NCI-H345 treated with DMSO at 0.1 percent for 48 hours (cell line): ENCODE measurements at regions not wholly inside any gene's neighbourhood (a gene's known extent, or its start where the extent isn't known, plus 50 kb on each side); places are given as distances from the start of the nearest gene placed in this dataset.

Source experiments
- DNase-seq: peaks from one replicate; lab custom pipeline; 2025; ENCODE audit not compliant: unreplicated experiment; lab: John Stamatoyannopoulos, UW

DNA sequence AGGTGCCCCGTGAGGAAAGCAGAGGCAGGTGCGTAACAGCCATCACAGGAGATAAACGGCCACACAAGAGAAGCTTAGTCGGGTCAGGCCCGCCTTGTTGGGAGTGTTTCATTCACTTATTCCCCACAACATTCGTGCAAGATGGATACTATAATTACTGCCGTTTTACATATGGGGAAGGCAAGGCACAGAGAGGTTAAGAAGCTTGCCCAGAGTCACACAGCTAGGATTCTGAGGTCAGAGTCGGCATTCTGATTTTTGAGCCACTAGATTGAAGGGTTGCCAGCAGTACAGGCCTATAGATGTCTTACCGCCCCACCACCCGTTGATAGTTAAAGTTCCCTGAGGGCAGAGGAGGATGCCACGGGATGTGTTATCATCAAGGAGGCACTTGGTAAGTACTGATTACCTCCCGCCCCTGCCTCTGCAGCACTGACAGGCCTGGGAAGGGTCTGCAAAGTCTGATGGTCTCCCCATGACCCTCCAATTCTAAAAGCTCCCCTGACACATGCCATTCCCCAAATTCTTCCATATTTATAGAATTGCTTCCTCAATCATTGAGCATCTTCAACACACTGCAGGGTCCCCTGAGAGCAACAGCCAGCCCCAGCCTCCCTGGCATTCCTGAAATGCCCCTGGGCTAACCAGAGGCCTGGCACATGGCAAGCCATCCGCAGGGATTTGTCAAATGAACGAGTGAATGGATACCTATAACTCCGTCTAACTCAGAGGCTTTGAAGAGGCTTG is 74.7 kb upstream of the CLDN14 start:
- DNase-seq = no peak

DNA sequence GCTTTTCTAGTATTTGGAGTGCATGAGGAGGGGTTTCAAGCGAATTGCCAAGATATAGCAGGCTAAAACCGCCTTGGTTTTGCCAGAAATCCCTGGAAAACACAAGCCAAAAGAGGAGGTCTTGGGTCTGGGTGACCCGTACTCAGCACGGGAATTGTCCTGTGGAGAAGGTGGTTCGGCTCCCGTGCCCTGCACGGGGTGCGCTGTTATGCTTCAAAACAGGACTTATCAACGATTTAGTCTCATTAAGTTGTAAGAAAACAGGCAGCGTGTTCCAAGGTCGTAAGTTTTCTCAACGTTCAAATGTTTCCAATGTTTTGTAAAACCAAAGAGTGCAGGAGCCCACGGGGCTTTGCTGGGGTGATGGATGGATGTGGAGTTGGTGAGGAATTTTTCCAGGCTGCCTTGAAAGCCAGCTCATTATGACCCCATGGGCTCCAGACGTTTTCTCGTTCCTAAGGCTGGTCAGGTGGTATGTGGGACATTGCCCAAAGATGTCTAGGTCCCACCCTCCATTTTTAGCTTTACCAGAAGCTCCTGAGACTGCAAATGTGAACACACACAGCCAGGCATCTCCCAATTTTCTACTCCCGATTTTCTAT is 75.4 kb upstream of the CLDN14 start:
- DNase-seq = no peak

DNA sequence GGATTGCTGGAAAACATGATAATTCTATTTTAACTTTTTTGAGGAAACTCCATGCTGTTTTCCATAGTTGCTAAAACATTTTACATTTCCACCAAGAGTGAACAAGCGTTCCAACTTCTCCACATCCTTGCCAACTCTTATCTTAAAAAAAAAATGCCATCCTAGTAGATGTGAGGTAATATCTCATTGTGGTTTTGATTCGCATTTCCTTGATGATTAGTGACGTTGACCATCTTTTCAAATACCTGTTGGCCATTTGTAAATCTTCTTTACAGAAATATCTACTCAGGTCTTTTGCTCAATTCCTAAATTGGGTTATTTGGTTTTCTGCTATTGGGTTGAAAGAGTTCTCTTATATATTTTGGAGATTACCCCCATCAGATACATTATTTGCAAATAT is 77.4 kb upstream of the CLDN14 start:
- no peak for DNase-seq

DNA sequence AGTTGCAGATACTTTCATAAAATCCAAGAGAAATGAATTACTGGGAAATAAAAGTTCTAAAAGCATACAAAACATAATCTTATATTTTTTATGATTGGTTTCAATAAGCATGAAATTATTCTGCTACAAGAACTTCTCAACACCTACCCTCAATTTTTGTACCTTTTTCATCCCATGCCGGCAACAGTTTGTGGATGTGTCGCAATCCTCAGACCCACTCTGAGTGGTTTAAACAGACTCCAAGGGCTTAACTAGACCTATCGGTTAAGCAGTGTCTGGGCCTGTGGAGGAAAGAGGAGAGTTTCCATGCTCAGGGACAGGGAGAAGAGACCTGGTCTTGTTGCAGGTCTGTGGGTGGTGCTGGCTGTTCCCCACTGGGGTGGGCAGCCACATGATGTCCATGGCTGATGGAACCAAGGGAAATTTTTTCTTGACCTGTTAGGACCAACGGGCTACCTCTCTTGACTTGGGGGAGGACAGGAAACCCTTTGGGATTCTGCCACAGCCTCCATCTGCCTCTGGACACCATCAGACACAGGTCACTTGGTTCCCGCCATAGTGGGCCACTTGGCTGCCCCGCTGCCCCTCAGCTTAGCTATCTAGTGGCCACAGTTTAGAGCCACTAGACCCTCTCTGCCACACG is 81.1 kb upstream of the CLDN14 start:
- no peak for DNase-seq

DNA sequence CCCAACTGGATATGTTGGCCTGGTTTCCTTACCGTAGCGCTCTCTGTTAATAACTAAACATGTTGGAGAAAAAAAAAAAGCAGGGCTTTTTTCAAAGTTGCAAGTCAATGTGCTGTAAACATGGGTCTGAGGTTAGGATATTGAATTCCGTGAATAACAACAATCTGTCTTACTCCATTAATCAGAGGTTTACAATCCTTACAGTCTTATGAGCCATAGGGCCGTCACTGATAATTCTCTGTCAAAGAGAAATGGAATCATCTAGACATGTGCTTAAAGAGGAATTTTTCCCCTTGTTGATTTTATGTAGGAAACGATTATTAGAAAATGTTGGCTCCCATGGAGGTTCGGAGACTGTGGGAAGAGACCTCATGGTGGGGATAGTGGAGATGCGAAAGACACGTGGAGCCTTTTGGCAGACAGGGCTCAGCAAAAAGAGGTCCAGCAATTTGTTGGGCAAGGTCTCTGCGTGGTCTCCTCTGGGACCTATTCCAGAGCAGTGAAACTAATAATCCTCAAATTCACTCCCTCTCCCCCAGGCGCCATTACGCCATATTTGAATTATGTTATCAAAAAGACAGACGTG is 83.5 kb upstream of the CLDN14 start:
- DNase-seq = no peak

DNA sequence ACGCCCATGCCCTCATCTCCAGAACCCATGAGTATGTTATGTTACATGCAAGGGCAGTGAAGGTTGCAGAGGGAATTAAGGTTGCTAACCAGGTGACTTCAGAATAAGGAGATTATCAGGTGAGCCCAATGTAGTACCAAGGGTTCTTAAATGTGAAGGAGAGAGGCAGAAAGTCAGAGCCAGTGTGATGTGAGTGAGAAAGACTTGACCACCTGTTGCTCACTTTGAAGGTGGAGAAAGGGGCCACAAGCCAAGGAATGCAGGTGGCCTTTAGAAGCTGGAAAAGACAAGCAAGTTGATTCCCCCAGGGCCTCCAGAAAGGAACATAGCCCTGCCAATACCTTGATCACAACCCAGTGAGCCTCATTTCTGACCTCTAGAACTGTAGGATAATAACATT is 84.7 kb upstream of the CLDN14 start:
- DNase-seq = no peak

DNA sequence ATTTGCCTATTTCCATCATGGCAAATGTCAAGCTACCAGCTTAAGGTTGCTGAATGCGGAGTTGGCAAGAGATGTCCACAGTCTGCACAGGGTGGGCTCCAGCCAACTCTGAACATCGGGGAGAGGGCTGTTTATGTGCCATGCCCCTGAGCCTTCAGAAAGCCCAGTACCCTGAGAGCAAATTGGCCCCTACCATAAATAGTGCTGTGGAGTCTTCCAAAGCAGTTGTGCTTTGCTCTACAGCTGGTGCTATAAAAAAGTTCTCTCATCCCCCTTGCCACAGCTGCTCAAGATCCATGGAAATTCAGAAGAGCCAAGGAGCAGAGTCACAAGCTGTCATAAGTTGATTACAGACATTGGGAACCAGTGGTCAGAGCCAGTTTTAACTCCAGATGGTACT is 85.6 kb upstream of the CLDN14 start:
- DNase-seq = no peak

DNA sequence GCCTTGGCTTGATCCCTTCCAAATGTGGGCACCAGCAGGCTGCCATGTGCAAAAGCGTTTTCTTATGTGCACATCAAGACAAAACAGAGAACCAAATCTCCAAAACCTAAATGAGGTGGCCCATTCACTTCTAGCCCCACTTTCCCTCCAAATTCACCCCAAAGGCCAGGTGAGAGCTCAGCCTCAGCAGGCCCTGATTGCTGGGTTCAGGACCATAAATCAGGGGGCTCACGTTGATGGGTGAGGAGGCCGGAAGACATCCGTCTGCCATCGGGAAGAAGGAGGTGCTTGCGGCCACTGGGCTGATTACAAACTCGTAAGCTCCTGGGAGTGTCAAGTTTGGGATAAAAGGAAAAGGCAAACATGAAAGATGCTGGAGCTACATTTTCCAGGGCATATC is 86.7 kb upstream of the CLDN14 start:
- DNase-seq = no peak

DNA sequence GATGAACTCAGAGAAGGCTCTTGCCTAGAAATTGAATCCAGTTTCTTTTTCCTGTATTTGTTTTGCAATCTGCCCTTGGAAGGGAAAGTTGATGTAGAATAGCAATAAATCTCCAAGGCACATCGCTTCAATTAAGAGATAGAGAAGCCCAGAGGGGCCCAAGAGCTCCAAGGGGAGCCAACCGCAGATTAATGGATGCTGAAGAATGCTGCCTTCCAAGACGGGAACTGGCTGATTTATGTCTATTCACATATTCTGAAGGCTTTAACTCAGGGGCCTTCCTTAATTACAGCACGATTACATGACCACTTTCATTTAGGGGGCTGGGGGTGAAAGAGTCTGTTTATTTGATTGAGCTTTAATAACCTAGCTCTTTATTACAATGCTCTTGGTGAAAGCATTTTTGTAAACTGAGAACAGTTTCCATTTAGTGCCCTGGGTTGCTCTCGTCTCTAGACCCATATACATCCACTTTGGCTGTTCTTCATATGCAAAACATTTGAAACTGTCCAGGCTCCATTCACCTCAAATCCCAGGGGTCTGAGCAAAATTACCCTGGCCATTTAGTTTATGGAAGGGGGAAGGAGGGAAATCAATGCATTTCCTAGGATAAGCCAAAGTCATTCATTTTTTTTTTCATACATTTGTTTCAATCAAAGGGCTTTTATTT is 87.4 kb upstream of the CLDN14 start:
- DNase-seq = no peak

DNA sequence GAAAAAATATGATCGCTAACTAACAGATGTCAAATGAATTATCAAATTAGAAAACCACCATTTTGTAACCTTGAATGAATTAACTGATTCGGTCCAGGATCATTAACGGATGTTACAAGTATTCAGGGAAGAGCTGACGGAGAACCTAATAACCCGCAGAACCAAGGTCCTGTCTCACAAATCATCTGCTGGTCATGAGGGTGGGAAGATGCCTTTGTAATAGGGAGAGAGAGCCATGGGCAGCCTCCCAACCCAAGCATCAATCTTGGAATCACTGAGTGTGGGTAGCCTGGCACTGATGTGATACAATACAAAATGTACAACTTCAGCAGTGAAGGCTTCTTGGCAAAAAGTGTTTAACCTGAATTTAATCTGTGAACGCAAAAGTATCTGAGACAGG is 89.6 kb upstream of the CLDN14 start:
- no peak for DNase-seq

DNA sequence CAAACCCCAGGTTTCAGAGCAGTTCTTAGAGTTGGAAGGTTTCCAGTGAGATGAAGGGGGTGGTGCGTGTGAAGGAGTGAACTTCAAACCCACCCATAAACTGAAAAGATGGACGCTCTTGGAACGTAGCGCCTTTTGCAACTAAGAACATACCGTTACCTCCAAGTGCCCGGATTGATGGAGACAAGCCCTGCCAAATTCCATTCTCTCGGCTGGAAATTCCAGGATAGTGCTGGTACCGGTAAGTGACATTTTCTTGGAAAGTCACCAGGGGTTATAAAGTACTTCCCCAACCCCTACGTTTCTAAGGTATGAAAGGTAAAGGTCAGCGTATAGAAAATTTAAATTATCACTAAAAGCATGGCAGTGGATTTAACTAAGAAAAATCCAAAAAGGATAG is 91.6 kb upstream of the CLDN14 start:
- no peak for DNase-seq

DNA sequence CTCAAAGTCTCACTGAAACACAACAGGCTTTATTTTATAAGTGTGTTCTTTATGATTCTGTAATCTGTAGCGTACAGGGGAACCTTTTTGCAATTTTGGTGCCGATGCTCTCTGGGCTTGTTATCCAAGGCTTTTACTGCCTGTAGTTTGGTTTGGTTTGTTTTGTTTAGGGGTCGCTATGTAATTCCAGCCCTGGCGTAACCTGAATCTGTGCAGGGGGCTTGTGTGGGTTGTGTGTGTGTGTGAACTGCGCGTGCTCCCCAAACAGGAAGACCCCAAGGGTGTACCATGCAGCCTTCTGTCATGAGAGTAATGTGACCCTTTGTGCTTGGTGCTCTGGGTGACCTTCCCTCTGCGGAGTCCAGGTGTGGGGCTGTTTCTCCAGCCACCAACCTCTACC is 92.1 kb upstream of the CLDN14 start:
- no peak for DNase-seq

DNA sequence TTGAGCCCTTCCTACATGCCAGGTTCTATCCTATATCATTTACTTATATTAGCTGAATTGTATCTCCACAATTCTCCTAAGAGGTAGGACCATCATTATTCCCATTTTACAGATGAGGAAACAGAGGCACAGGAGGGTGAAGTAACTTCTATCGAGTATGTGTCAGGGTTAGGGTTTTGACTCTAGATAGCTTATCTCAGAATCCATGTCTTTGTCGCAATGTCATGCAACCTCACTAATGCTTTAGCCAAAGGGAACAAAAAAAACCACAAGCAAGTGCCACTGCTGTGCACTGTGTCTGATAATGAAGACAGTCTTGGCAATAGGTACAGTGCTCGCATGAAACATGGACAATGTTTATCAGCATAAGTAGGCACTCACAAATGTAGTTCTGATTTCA is 95.4 kb upstream of the CLDN14 start:
- DNase-seq = no peak

DNA sequence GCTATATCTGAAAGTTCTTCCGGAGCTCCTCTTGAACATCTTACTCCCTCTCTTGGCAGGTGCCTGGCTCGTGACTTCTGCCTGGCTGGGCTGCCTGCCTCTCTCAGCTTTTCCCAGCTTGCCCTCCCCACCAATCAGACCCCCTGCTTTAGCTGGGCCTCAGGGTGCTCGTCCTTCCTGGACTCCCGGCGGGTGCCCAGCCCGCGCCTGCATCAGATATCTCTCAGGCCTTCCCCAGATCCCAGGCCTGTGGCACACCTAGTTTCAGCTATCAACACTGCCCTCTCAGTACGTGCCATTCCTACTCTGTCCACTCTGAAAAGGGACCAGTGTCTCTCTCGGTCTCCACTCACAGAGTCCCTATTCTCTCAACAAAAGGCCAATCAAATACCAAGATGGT is 96.5 kb upstream of the CLDN14 start:
- DNase-seq = no peak

DNA sequence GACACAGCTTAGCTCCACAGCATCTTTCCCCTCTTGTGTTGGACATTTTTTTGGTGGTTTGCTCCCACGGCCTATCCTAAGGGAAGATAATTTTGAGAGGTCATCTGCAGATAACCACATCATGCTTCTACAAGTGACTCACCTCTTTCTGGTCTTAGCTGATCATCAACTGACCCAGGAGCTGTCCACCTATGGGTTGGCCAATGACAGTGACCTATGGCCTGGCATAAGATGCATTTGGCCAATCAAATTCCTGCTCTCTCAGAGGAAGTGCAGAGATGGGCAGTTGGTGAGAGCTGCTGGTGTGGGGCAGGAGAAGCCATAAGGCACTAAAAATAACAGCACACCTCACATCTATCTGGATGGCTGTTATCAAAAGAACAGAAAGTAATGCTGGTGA is 100.0 kb upstream of the CLDN14 start:
- no peak for DNase-seq

DNA sequence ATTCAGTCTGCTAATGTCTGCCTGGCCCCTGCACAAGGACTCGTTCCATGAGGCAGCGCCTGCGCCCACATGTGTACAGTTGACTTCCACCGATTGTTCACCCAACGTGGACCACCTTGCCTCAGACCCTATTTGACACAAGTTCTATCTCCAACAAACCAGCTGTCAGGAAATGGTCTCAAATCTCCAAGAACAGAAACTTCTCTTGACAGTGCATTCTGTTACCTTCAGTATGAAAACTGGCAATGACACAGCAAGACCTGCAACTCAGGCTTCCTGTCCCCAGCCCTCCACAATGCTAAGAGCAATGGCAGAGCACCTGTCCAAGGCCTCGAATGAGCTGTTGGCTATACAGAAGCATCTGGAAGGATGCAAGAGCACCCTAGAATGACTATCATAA is 102.3 kb upstream of the CLDN14 start:
- DNase-seq = no peak

DNA sequence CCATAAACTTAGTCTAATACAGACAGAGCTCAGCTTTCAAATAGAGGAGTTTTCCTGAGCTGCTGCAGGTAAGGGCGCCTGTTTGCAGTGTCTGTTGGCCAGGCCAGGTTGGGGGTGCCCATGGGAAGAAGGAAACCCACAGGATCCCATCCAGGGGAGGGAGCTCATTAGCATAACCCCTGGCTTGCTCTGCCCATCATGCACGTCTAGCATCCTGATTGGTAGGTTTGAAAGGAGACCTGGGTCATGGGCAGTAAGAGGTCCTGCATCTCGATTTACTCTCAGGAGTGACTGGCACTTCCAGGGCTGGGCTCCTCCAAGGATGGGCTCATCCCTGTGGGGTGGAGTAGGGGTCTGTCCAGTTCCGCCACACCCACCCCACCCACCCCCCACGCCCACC is 103.7 kb upstream of the CLDN14 start:
- DNase-seq = no peak

DNA sequence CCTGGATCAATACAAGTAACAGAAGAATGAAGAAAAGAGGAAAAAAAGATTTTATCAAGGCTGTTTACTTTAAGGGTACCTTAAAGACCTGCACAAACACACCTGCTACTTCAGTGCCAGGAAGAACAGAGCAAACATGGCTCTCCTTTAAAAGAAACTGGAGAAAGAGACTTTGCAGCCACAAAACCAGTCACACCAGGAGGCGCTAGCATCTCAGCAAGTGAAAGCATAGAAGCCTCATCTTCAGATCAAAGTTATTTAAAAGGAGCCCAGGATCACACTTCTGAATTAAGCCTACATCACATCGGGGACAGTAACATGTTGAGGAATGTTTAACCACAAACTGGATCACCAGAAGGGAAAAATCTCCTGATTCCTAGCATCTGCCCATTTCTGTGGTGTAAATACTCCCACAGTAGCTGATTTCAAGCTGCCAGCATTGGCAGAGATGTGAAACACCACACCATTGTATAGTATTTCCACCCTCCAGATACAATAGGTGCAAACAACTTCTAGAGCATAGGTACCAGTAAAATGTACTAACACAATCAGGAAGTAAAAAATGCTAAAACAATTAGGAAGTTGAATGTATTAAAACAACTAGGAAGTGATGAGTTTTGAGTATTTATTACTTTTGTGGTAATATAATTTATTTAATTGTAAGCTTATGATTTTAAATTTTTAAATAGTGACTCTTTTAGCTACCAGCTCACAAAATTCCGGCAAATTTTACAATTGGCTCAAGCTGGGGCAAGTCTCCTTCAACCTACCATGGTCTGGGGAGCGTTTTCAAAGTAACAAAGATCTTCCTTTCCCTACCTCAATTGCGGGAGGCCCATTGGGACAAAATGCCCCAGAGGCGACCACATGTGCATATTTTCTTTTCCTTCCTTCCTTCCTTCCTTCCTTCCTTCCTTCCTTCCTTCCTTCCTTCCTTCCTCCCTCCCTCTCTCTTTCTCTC is 105.3 kb upstream of the CLDN14 start:
- DNase-seq = no peak

DNA sequence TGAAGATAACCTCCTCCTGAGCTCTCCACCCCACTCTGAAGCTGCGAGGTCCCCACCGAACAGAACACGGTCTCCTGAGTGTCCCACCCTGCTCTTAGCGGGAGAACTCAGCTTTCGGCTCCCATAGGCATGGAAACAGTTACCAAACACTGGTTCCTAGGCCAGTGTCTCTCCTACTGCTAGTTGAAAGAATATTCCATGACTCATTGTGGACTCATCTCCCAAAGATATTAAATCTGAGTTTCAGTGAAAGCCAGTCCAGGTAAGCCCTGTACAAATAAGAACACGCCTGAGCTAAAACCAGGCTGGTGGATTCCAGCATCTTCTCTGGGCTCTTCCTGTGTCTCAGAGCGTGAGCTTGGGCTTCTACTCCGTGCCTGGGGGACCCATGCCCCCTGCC is 107.5 kb upstream of the CLDN14 start:
- DNase-seq = no peak

DNA sequence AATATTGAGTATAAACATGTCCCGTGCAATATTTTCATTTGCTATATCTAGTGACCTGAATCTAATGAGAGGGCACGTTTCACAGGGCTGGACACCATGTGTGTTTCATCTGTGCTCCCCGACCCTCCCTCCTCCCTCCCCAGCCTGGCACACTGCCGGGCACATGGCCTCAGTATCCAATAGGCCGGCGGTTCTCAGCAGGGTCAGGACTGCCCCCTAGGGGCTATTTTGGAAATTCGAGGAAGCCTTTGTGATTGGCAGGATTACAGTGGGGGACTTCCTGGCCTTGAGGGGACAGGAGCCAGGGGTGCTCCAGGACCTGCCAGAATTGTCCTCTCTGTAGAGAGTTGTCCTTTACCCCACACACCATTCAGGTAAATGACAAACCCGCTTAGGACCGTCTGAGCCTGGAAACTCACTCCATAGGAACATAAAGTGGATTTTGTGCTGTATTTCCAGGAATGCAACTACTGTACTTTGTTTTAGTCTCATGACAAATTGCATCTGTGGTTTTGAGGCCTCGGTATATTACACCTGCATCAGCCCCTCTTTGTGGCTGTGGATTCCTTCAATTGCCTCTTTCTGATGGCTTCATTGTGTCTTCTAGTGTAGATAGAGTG is 109.5 kb upstream of the SIM2 start:
- no peak for DNase-seq
